CD4-positive, alpha-beta T cell treated with Interleukin-17A for 4 hours (primary cell): ENCODE measurements at regions not wholly inside any gene's neighbourhood (a gene's known extent, or its start where the extent isn't known, plus 50 kb on each side); places are given as distances from the start of the nearest gene placed in this dataset.

Experiments
- DNase-seq: peaks from one replicate; pipeline ENCODE4 v3.0.0-alpha.2; 2020; ENCODE audit warnings: mixed read lengths

DNA sequence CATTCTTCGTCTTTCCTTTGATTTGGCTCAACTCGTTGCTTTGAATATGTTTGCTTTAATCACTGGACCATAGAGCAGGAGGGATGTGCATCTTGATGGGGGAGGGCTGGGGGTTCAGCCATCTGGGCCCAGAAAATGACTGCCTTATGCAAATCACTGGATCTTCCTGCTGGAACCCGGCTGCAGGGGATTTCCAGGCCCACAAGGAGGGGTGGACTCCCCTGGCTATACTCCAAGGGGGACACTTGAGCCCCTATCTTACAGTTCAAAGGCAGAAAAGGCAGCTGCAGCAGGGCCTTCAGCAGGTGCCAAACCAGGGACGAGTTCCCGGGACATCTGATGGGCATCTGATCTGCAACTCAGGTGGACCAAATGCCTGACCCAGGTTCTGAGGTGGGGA, 122.5 kb downstream of the DICER1 start:
- no peak for DNase-seq

DNA sequence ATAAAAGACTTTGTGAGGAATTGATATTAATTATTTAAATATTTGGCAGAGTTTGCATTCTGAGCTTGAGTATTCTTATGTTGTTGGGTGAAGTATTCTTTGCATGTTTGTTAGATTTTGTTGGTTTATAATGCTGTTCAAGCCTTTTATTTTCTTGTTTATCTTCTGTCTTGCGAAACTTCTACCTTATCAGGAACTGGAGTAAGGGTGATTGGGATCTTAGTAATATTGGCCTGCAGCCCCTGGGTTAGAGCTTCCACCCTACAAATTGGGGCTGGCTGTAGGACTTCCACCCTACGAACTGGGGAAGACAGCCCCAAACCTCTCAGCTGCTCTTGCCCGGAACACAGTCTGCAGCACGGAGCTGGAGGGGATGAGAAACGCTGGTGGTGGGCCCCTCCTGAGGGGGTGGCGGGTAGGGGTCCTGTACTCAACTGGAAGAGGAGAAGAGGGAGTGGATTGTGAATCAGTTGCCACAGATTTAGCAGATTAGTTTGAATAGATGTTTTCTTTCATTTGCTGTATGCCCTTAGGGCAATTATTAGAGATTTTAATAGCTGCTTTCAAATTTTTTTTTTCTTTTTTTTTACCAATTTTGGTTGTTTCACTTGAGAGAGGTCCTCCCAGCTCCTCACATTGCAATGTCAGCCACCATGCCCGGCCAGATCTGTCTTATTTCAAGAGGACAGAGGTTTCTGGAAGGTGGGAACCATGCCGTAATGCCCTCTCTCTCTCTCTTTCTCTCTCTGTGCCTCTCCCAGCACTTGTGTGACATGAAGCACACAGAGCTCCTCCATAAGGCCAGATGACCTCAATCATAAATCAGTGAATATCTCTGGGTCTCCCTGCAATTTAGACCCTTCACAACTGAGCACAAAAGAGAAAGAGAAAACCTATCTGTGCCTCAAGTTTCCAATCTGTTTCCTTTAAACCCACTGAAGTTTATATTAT, 123.4 kb downstream of the DICER1 start:
- DNase-seq: no peak

DNA sequence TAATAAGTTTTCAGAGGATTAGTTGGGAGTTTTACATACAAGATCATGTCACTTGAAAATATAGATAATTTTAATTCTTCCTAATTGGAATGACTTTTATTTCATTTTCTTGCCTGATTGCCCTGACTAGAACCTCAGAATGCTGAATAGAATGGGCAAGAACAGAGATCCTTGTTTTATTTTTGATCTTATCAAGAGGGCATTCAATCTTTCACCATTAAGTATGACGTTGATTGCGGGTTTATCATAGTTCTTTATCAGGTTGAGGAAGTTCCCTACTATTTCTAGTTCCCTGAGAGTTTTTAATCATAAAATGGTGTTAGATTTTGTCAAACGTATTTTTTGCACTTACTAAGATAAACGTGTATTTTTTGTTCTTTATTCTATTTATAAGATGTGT, 124.3 kb downstream of the DICER1 start:
- DNase-seq: no peak

- DNase-seq: no peak
These were observed 130.4 kb downstream of the DICER1 start for GRCh38 chr14:95026851-95027463.

- no peak for DNase-seq
These were observed 131.4 kb downstream of the DICER1 start for GRCh38 chr14:95025941-95026340.

DNA sequence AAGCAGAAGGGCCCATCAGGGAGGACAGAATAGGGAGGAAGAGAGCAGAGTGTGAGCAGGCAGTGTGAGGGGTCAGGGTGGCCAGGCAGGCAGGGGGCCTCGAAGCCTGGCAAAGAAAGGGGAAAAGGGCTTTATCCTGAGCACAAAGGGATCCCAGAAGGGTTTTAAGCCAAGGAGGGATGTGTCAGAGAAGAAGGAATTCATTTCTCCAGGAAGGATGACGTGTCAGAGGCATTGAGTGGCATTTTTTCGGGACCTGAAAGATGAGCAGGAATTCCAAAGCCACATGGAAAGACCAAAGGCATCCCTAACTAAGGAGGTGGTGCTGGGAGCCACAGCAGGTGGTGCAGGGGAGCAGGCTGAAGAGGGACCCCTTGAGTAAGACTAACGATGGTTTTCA, 132.1 kb downstream of the DICER1 start:
- DNase-seq: no peak

- no peak for DNase-seq
These were observed 132.9 kb downstream of the DICER1 start for GRCh38 chr14:95024380-95024779.

- no peak for DNase-seq
These were observed 133.4 kb downstream of the DICER1 start for GRCh38 chr14:95023886-95024285.

- no peak for DNase-seq
These were observed 134.2 kb downstream of the DICER1 start for GRCh38 chr14:95023115-95023514.

GRCh38 chr14:95021588-95021987, 135.7 kb downstream of the DICER1 start:
- DNase-seq: no peak

- DNase-seq: no peak
These were observed 138.5 kb downstream of the DICER1 start for GRCh38 chr14:95018821-95019220.

DNA sequence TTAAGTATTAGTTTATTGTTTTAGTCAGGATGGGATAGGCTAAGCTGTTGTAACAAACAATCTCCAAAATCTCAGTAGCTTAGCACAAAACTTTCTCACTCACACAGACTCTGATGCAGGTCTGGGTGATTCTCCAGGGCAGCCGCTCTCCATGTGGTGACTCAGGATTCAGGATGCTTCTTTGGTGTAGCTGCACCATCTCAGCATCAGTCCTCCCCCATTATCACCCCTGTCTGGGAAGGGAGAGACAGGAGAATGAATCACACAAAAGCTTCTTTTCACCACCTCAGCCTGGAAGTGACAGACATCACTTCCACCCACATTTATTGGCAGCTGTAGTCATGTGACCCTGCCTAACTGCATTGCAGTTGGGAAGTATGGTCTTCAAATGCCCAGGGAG, 142.3 kb downstream of the DICER1 start:
- DNase-seq: no peak

DNA sequence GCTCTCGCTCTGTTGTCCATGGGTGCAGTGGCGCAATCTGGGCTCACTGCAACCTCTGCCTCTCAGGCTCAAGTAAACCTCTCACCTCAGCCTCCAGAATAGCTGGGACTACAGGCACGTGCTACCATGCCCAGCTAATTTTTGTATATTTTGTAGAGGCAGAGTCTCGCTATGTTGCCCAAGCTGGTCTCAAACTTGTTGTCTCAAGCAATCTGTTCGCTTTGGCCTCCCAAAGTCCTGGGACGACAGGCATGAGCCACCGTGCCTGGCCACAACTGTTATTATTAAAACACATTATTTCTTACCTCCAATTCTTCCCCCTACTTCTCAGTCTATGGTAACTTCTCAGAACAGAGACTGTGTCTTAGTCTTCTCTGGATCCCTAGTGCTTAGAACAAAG, 143.3 kb downstream of the DICER1 start:
- no peak for DNase-seq

DNA sequence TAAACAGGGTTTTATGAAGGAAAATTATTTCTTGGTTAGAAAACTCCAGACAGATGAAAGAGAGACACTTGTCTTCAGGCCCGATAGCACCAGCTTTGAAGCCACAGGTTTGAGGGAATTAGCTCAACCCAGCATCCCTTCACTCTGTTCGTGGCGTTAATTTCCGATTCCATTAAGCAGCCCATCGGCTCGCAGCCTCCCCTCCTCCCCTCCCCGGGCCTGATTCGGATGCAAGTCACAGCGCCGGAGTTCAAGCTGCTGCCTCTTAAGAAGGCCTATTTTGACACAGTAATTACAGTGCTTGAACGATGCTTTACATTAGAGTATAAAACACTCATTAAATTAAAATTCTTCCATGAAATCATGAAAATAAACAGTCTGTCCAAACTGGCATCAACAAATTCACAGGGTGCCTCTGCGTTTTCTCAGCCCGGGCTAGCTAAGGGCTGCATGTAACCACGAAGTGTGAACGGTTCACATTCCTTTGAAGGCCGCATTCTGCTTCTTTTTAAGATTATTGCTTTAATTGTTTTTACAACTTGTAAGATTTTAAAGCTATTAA, 145.8 kb downstream of the DICER1 start:
- no peak for DNase-seq

GRCh38 chr14:95008445-95009217, 148.7 kb downstream of the DICER1 start:
- no peak for DNase-seq

- no peak for DNase-seq
These were observed 149.4 kb downstream of the DICER1 start for GRCh38 chr14:95007921-95008320.

DNA sequence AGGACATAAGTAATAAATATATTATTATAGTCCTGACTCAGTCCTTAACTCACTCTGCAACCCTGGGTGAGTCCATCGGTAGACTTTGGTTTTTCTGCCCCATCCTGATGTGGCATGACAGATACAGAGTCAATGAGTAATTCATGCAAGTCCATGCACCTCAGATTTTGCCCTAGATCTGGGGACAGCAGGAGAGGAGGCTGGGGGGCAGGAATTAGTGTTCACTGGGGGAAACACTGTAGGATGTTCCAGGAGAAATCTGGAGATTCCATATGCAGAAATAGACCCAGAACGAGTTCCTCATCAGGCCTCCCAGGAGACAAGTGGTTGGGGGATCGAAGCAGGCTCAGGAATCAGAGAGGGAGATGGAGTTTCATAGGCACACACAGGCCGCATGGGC, 150.8 kb downstream of the DICER1 start:
- no peak for DNase-seq

- DNase-seq: no peak
These were observed 151.3 kb downstream of the DICER1 start for GRCh38 chr14:95006051-95006450.

- DNase-seq: no peak
These were observed 154.0 kb downstream of the DICER1 start for GRCh38 chr14:95003099-95003960.

GRCh38 chr14:94998685-94999084, 158.6 kb downstream of the DICER1 start:
- DNase-seq: no peak

DNA sequence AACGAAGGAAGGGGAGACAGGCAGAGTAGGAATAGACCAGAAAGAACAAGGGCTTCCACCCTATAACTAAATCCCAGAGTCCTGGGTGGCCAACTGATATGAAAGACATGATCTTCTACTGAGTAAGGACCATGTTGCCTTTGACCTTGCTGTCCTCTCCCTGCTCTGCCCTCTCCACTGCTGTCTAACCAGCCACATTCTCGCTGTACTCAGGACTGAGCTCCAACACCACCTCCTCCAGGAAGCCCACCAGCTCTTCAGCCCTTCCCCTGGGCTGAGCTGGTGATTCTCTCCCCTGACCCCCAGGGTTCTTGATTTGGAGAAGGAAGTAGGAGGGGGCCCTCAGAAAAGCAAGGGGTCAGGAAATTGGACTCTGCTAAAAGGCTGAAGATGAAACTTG, 159.2 kb downstream of the DICER1 start:
- no peak for DNase-seq

- no peak for DNase-seq
These were observed 161.8 kb downstream of the DICER1 start for GRCh38 chr14:94995551-94995950.
